Fibroblast of lung (primary cell): ENCODE measurements at regions not wholly inside any gene's neighbourhood (a gene's known extent, or its start where the extent isn't known, plus 50 kb on each side); places are given as distances from the start of the nearest gene placed in this dataset.

Experiments used
- CTCF ChIP-seq, 2 donors: IDR thresholded peaks in 1 of 2; conservative IDR thresholded peaks in 1 of 2; 1 replicate in 1 of 2; 2 replicates in 1 of 2; pipeline ENCODE4 v1.5.1; 2011 to 2012; ENCODE audit warnings: low read length in 2 of 2, control low read depth in 1 of 2, inconsistent platforms in 1 of 2, low read depth in 1 of 2, mild to moderate bottlenecking in 1 of 2
- EZH2 ChIP-seq: IDR thresholded peaks from 2 replicates; pipeline ENCODE4 v1.5.1; 2012; ENCODE audit warnings: low read length, control low read depth, mild to moderate bottlenecking; ENCODE audit errors: missing control alignments

- TF ChIP-seq CTCF (conservative IDR thresholded peaks at IDR 0.05 in 1 of 2, IDR thresholded peaks at IDR 0.05 in 1 of 2; ENCODE audit: low read depth in 1 of 2, low read length in 2 of 2) (no peak), EZH2 (no peak)
These were observed 1381.8 kb downstream of the EFNA5 start for GRCh38 chr5:106288979-106289378.
